Cardiac septum (tissue), 1 donor: ENCODE measurements at regions not wholly inside any gene's neighbourhood (a gene's known extent, or its start where the extent isn't known, plus 50 kb on each side); places are given as distances from the start of the nearest gene placed in this dataset.
"Not testable (repeated sequence)": the region's sequence is repeated elsewhere in the genome, so short reads cannot be mapped to it uniquely, and the experiment has no call there.

Experiments used
- DNase-seq: peaks from one replicate; pipeline ENCODE4 v3.0.0-alpha.2; 2020; ENCODE audit warnings: low spot score
- intact Hi-C: fragments of 100-400 bp; cut with DNase I; formaldehyde crosslinking; loops from one replicate; pipeline ENCODE4 v1.14.0; 2022
- donor health status: DM: no; HTN: no; CAD: no.

- intact Hi-C loops, result no loop called here
- DNase-seq, result no peak
Observed at GRCh38 chr13:90308249-90308648, 1039.2 kb upstream of the MIR17HG start.

GRCh38 chr13:90311929-90312328 is 1035.6 kb upstream of the MIR17HG start:
- intact Hi-C loops, result no loop called here
- DNase-seq, result no peak

DNA sequence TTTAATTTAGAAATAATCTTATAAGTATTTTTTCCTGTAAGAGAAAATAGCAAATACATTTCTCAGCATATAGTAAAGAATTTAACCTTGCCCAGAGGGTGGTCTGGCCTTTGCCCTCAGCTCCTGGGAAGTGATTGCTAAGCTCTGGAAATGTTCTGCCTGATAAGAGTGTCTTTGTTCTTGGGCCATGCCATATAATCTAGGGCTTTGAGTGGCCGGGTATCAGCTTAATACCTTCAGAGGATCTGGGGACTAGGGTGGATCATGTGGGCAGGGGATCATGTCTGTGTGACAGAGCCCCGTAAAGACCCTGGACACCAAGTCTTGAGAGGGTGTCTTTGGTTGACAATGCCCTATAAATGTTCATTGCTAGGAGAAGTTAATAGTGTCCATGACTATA is 1032.4 kb upstream of the MIR17HG start:
- DNase-seq, result no peak
- intact Hi-C loops, result no loop called here

GRCh38 chr13:90320664-90321063 is 1026.8 kb upstream of the MIR17HG start:
- intact Hi-C loops, result no loop called here
- DNase-seq, result no peak

DNA sequence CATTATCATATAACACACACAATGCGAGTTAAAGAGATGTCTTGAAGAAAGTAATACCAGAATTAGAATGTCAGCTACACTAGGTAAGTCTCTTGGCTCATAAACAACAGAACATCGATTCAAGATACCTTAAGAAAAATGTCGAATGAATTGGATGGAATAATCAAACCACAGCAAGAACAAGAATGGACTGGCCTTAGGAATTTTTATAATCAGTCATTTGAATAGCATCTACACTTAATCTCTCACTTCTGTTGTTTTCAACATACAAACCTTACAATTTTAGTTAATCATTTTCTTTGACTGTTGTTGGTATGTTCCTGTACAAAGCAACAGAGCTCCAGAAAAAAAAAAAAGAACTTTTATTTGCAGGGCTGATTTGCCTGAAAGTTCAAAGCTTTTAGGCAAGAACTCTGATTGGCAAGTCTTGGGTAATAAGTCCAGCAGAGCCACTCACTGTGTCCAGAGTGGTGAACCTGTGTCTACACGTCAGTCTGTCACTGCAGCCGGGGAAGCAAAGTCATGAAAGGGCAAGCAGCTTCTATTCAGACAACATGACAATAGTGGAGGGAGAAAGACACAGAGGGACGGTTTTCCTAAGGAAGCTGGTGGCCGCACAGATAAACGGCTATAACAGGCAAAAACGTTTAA is 1026.1 kb upstream of the MIR17HG start:
- DNase-seq, result no peak
- intact Hi-C loops, result no loop called here

DNA sequence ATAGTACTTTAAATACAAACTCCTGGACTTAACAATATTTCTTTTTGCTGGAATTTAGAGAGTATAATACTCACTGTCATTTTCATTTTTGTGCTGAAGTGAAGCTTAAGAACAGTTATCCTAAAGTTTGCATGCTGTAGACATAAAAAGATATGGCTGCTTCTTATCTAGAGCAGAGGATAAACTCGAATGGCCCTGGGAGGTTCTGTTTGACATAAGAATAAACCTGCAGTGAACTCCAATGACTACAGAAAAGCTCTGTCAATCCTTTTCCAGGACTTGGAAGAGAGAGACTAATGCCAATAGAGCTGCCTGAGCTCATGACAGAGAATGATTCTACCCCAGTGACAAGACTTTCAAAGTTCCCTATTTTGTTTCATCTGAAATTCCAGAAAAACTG is 1017.8 kb upstream of the MIR17HG start:
- intact Hi-C loops, result no loop called here
- DNase-seq, result no peak

DNA sequence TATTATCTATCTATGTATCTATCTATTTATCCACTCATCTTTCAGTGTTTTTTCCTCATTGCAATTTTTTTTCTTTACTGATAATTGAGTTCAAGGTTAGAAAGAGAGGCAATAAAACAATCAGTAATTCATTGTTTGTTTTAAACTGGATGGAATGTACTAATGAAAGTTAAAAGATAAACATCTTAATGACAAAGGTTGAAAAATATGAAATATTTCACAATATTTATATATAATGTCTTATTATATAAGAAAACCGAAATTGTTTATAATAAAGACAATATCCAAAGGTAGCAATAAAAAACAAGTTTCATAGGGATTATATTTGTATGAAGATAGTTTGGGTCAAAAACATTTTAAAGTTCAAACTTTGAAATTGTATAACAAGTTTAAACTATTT is 1015.5 kb upstream of the MIR17HG start:
- DNase-seq, result no peak
- intact Hi-C loops, result no loop called here

GRCh38 chr13:90336507-90336906 is 1011.0 kb upstream of the MIR17HG start:
- no peak for DNase-seq
- intact Hi-C loops, result no loop called here

DNA sequence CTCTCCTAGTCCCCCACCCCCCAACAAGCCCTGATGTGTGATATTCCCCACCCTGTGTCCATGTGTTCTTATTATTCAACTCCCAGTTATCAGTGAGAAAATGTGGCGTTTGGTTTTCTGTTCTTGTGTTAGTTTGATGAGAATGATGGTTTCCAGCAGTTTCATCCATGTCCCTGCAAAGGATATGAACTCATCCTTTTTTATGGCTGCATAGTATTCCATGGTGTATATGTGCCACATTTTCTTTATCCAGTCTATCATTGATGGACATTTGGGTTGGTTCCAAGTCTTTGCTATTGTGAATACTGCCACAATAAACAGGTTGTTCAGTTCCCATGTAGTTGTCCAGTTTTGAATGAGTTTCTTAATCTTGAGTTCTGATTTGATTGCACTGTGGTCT is 1006.1 kb upstream of the MIR17HG start:
- intact Hi-C loops, DNase-seq: not testable (repeated sequence)

- intact Hi-C loops, DNase-seq: not testable (repeated sequence)
Observed at GRCh38 chr13:90348477-90349136, 998.9 kb upstream of the MIR17HG start.

DNA sequence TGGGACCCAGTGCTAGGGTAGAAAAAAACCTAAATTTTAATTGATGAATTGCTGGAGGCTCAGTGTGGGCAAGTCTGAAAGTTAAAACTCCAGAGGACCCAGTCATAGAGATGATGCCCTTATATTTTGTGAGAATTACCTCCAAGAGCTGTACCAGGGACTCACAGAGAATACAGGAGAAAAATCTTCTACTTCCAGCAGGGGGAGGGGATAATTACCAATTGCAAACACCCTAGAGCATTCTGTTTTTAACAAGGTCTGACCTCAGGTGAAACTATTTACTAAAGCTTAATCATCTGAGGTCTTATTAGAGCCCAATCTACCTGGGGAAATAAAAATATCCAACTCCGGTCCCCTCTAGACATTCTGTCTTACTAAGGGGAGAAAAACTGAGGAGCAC is 994.7 kb upstream of the MIR17HG start:
- DNase-seq, result no peak
- intact Hi-C loops, result no loop called here

DNA sequence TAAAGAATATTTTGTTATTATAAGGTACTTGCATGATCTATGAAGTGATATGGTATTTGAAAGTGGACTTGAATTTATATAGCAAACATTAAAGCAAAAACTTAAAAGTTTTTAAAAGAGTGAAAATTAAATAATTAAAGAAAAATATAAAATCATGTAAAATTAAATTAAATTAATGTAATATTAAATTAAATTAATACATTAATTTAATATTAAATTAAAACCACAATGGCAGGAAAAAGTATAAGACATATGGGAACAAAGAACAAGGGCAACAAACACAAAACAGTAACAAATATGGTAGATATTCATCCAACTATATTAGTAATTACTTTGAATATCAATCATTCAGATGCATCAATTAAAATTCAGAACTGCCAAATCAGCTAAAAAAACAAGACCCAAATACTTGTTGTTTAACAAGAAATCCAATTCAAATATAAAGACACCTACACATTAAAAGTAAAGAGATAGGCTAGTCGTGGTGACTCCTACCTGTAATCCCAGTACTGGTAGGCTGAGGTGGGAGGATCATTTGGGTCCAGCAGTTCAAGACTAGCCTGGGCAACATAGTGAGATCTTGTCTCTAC is 992.2 kb upstream of the MIR17HG start:
- DNase-seq, result no peak

DNA sequence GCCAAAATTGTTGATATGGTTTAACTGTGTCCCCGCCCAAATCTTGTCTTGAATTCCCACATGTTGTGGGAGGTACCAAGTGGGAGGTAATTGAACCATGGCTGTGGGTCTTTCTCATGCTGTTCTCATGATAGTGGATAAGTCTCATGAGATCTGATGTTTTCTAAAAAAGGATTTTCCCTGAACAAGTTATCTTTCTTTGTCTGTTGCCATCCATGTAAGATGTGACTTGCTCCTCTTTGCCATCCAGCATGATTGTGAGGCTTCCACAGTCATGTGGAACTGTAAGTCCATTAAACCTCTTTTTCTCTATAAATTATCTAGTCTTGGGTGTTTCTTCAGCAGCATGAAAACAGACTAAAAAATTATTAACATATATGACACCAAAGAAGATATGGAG is 986.7 kb upstream of the MIR17HG start:
- intact Hi-C loops, result no loop called here
- no peak for DNase-seq

More for the DNA sequence above, 992.2 kb upstream of the MIR17HG start:
- intact Hi-C loops, result no loop called here

DNA sequence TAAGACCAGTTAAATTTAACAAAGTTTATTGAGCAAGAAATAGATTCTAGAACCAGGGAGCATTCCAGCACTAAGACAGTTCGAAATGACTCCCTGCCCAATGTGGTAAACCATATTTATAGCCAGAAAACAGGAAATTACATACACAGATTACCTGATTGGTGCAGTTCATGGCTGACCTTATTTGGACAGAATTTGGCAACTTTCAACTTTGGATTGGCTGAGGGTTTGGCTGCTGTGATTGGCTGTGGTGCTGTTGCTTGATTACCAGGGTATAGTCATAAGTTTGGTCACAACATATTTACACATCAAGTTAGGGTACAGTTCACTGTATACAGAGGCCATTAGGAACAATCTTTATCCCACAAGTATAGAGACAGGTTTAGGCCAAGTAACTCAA is 984.8 kb upstream of the MIR17HG start:
- intact Hi-C loops, result no loop called here
- DNase-seq, result no peak

DNA sequence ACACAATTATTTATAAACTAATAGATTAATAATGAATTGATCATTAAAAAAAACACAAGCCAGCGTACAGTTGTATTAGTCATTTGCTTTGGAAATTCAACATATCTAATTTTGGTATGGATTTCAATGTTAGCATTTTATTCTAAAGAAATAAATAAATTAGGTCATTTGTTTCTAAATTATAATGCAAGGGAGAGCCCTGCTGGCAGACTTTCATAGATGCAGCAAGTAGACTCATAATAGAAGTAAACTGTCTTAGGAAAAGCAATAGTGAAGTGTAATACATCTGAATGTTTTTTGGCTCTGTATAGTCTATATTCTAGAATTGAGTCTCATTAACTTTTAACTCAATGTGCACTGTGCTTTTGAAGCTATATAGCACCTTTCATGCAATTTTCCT is 982.4 kb upstream of the MIR17HG start:
- DNase-seq, result no peak
- intact Hi-C loops, result no loop called here

DNA sequence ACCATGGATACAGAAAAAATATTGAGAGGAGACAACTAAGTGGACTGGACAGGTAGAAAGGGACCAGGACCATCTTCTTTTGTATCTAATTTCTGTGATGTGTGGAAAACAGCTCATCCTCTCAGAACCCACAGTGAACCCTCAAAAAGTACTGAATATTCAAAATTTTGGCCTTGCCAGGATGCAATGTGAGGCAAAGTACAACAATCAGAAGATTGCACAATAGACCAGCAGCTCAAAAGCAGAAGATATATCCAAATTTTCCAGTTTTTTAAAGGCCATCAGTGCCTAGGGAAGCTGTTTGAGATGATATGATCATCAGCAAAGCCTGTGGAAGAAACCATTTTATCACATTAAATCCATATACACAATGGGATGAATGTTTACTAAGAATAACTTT is 973.3 kb upstream of the MIR17HG start:
- no peak for DNase-seq
- intact Hi-C loops, result no loop called here

GRCh38 chr13:90375851-90376250 is 971.6 kb upstream of the MIR17HG start:
- intact Hi-C loops, result no loop called here
- DNase-seq, result no peak

DNA sequence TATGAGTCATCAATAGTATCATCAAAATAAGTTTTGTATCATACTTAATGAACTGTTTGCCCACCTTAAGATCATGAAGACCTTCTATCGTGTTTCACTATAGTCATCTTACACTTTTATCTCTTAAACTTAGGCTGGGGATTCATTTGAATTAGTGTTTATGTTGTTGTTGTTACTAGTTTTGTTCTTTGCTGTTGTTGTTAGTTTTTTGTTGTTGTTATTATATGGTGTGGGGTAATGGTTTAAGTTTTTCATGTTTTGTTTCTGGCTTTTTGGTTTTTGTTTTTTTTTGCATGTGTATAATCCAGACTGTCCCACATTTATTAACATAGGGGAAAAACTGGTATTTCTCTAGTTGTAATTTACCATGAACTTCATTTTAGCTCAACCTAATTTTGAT is 965.1 kb upstream of the MIR17HG start:
- intact Hi-C loops, result no loop called here
- DNase-seq, result no peak

DNA sequence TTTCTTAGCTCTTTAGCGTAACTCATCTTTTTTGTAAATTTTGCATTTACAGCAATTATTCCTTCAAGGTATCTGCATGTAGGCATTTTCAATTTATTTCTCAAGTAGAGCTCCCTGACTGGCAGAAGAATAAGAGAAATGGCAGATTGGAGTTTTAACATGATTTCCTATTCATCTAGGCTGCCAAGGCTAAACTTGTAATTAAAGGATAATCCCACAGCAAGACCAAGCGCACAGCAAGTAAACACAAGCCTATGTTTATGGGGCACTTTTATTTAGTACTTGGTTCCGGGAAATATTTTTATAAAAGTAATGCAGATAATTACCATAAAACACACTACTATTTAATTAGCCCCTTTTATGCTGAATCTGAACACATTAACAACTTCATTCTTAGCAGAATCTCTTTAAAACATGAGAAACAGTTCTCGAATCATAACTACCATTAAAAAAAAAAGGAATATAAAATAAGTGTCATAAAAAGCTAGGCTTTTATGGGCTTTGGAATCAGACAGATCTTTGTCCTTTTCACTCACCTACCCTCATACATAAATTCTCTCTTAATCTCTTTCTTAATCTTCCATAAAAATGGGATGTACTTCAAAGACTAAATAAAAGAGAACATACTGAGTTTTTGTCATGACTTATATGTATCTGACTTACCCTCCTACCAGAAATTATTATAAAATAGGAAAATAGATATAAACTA is 961.6 kb upstream of the MIR17HG start:
- intact Hi-C loops, result no loop called here
- no peak for DNase-seq

GRCh38 chr13:90388887-90389452 is 958.5 kb upstream of the MIR17HG start:
- intact Hi-C loops, result no loop called here
- no peak for DNase-seq
